H9 (cell line): ENCODE measurements at regions not wholly inside any gene's neighbourhood (a gene's known extent, or its start where the extent isn't known, plus 50 kb on each side); places are given as distances from the start of the nearest gene placed in this dataset.

Experiments
- DNase-seq: peaks from one replicate; pipeline ENCODE4 v3.0.0-alpha.2; 2017
- H2AFZ ChIP-seq: one replicate; pipeline ENCODE4 v1.6.1; 2013; ENCODE audit warnings: mild to moderate bottlenecking, low read length, control low read depth, moderate library complexity
- H2AK5ac ChIP-seq: 2 replicates; pipeline ENCODE4 v1.6.1; 2013; ENCODE audit warnings: low read length, control low read depth, mixed read lengths; ENCODE audit not compliant: insufficient read length
- H2BK120ac ChIP-seq: one replicate; pipeline ENCODE4 v1.6.1; 2013; ENCODE audit warnings: low read depth, mild to moderate bottlenecking, low read length, control low read depth, inconsistent platforms; ENCODE audit not compliant: poor library complexity, severe bottlenecking
- H2BK12ac ChIP-seq: 2 replicates; pipeline ENCODE4 v1.6.1; 2013; ENCODE audit warnings: low read length, control low read depth, mixed read lengths, low read depth; ENCODE audit not compliant: insufficient read length
- H2BK15ac ChIP-seq: 2 replicates; pipeline ENCODE4 v1.6.1; 2013; ENCODE audit warnings: low read depth, low read length, control low read depth
- H2BK20ac ChIP-seq: one replicate; pipeline ENCODE4 v1.6.1; 2013; ENCODE audit warnings: low read depth, mild to moderate bottlenecking, low read length, control low read depth, inconsistent platforms; ENCODE audit not compliant: poor library complexity, severe bottlenecking
- H2BK5ac ChIP-seq: 2 replicates; pipeline ENCODE4 v1.6.1; 2013; ENCODE audit warnings: low read length, control low read depth, mixed read lengths; ENCODE audit not compliant: insufficient read length
- H3K14ac ChIP-seq: 2 replicates; pipeline ENCODE4 v1.6.1; 2013; ENCODE audit warnings: low read length, control low read depth; ENCODE audit not compliant: insufficient read depth
- H3K18ac ChIP-seq: 2 replicates; pipeline ENCODE4 v1.6.1; 2013; ENCODE audit warnings: low read depth, mild to moderate bottlenecking, mixed read lengths, low read length, control low read depth; ENCODE audit not compliant: insufficient read length
- H3K23ac ChIP-seq: 2 replicates; pipeline ENCODE4 v1.6.1; 2013; ENCODE audit warnings: low read length, control low read depth, mixed read lengths, low read depth; ENCODE audit not compliant: insufficient read length
- H3K23me2 ChIP-seq: 2 replicates; pipeline ENCODE4 v1.6.1; 2013; ENCODE audit warnings: low read depth, mild to moderate bottlenecking, mixed read lengths, low read length, control low read depth; ENCODE audit not compliant: insufficient read length, poor library complexity, severe bottlenecking
- H3K27ac ChIP-seq: 2 replicates; pipeline ENCODE4 v1.5.1; 2013; ENCODE audit warnings: low read length, control low read depth, mixed read lengths, low read depth; ENCODE audit not compliant: insufficient read length
- H3K27me3 ChIP-seq: 2 replicates; pipeline ENCODE4 v1.6.1; 2013; ENCODE audit warnings: low read length, control low read depth, inconsistent platforms; ENCODE audit not compliant: insufficient read depth
- H3K4ac ChIP-seq: 2 replicates; pipeline ENCODE4 v1.6.1; 2013; ENCODE audit warnings: low read depth, mild to moderate bottlenecking, control low read depth, inconsistent platforms, low read length, moderate library complexity
- H3K4me1 ChIP-seq: 2 replicates; pipeline ENCODE4 v1.6.1; 2013; ENCODE audit warnings: low read length, control low read depth, inconsistent platforms; ENCODE audit not compliant: insufficient read depth
- H3K4me2 ChIP-seq: 2 replicates; pipeline ENCODE4 v1.6.1; 2013; ENCODE audit warnings: low read length, control low read depth, mixed read lengths; ENCODE audit not compliant: insufficient read length, insufficient read depth
- H3K56ac ChIP-seq: 2 replicates; pipeline ENCODE4 v1.6.1; 2013; ENCODE audit warnings: low read depth, mild to moderate bottlenecking, mixed read lengths, low read length, control low read depth; ENCODE audit not compliant: insufficient read length
- H3K79me1 ChIP-seq: 2 replicates; pipeline ENCODE4 v1.6.1; 2013; ENCODE audit warnings: low read depth, mild to moderate bottlenecking, moderate library complexity, low read length, control low read depth, inconsistent platforms; ENCODE audit not compliant: insufficient read depth, poor library complexity, severe bottlenecking
- H3K79me2 ChIP-seq: 2 replicates; pipeline ENCODE4 v1.6.1; 2013; ENCODE audit warnings: low read length, control low read depth, inconsistent platforms; ENCODE audit not compliant: insufficient read depth
- H3K9ac ChIP-seq: 2 replicates; pipeline ENCODE4 v1.6.1; 2013; ENCODE audit warnings: low read length, control low read depth, mixed read lengths; ENCODE audit not compliant: insufficient read length; ENCODE audit errors: extremely low read depth
- H3K9me3 ChIP-seq: one replicate; pipeline ENCODE4 v1.6.1; 2013; ENCODE audit warnings: low read depth, low read length, inconsistent platforms; ENCODE audit not compliant: control insufficient read depth
- H3T11ph ChIP-seq: one replicate; pipeline ENCODE4 v1.6.1; 2013; ENCODE audit warnings: mild to moderate bottlenecking, low read length, control low read depth, inconsistent platforms
- H4K20me1 ChIP-seq: one replicate; pipeline ENCODE4 v1.6.1; 2013; ENCODE audit not compliant: control insufficient read depth, insufficient read length, insufficient read depth
- H4K5ac ChIP-seq: 2 replicates; pipeline ENCODE4 v1.6.1; 2013; ENCODE audit warnings: low read depth, mild to moderate bottlenecking, mixed read lengths, low read length, control low read depth; ENCODE audit not compliant: insufficient read length
- H4K8ac ChIP-seq: replicated peaks from 2 replicates; pipeline ENCODE4 v1.6.1; 2013; ENCODE audit warnings: low read length, control low read depth, mixed read lengths, low read depth; ENCODE audit not compliant: insufficient read length
- H4K91ac ChIP-seq: 2 replicates; pipeline ENCODE4 v1.6.1; 2013; ENCODE audit warnings: low read depth, mild to moderate bottlenecking, moderate library complexity, mixed read lengths, low read length, control low read depth; ENCODE audit not compliant: insufficient read length
- H3K27ac Mint-ChIP-seq, 3 experiments: 2 replicates in 2 of 3; 3 replicates in 1 of 3; pipeline ENCODE4 v1.8.0; 2020 to 2021; ENCODE audit warnings: mixed read lengths in 3 of 3, mild to moderate bottlenecking in 1 of 3, moderate library complexity in 1 of 3
- H3K27me3 Mint-ChIP-seq: 2 replicates; pipeline ENCODE4 v1.8.0; 2021; ENCODE audit warnings: low read depth, mild to moderate bottlenecking, moderate library complexity, mixed read lengths
- H3K36me3 Mint-ChIP-seq, 3 experiments: 2 replicates in 2 of 3; 3 replicates in 1 of 3; pipeline ENCODE4 v1.8.0; 2020 to 2021; ENCODE audit warnings: low read depth in 3 of 3, mixed read lengths in 3 of 3; ENCODE audit not compliant: insufficient read depth in 1 of 3
- H3K4me1 Mint-ChIP-seq, 2 experiments: 2 replicates each; pipeline ENCODE4 v1.8.0; 2020; ENCODE audit warnings: mixed read lengths in 2 of 2
- H3K4me3 Mint-ChIP-seq, 2 experiments: 2 replicates in 1 of 2; 3 replicates in 1 of 2; pipeline ENCODE4 v1.8.0; 2020 to 2021; ENCODE audit warnings: mild to moderate bottlenecking in 2 of 2, mixed read lengths in 2 of 2, moderate library complexity in 1 of 2
- H3K9me3 Mint-ChIP-seq, 2 experiments: 2 replicates in 1 of 2; 3 replicates in 1 of 2; pipeline ENCODE4 v1.8.0; 2020; ENCODE audit warnings: mild to moderate bottlenecking in 2 of 2, mixed read lengths in 2 of 2, moderate library complexity in 1 of 2
- CTCF ChIP-seq: fragments of 200-600 bp; sonication (generic); conservative IDR thresholded peaks from 3 replicates; pipeline ENCODE4 v1.8.0; 2021; ENCODE audit warnings: antibody characterized with exemption, mild to moderate bottlenecking
- WGBS: extraction: QIAGEN DNeasy Blood & Tissue Kit; methylation state at CpG from one replicate; pipeline ENCODE4 v1.1.7; 2013; ENCODE audit warnings: missing lambda C conversion rate, low lambda C conversion rate, mixed read lengths; ENCODE audit not compliant: insufficient read length; ENCODE audit errors: extremely low coverage; 5-methylcytosine and 5-hydroxymethylcytosine counted together

GRCh38 chr21:16596369-16596768, 866.6 kb downstream of the USP25 start:
- H2BK5ac ChIP-seq = no peak overlapping the region
- Mint-ChIP-seq H3K27ac (no peak overlapping the region; a peak in 1 of 7 replicates), H3K9me3 (peaks cover 0 to 3% of the 10 kb centered on the region in 2 experiments; a peak in 1 of 5 replicates), H3K36me3 (no peaks in the 10 kb centered on the region; a peak in 1 of 7 replicates), H3K4me1 (0 out of 4 replicates have a peak, but pooled peaks cover 0 to 2% of the 10 kb centered on the region in 2 experiments), H3K4me3 (no peak overlapping the region), H3K27me3 (no peaks in the 10 kb centered on the region)
- no peaks in the 10 kb centered on the region for H3K79me2 ChIP-seq
- no peaks in the 10 kb centered on the region for H3K79me1 ChIP-seq
- no peak overlapping the region for H2BK12ac ChIP-seq
- H3K4me1 ChIP-seq = no peaks in the 10 kb centered on the region
- DNase-seq = no peak
- H3K27ac ChIP-seq = no peak overlapping the region
- no peak overlapping the region for H3K23ac ChIP-seq
- H2BK120ac ChIP-seq = no peak overlapping the region
- no peak overlapping the region for H3K14ac ChIP-seq
- H2AFZ ChIP-seq = no peak overlapping the region
- no peak overlapping the region for H3K4ac ChIP-seq
- no peak overlapping the region for H2BK15ac ChIP-seq
- no peak overlapping the region for H4K5ac ChIP-seq
- no peak overlapping the region for H2AK5ac ChIP-seq
- no peak overlapping the region for H3K56ac ChIP-seq
- H3K9ac ChIP-seq = no peak overlapping the region
- WGBS = no CpG with 5 or more reads among the region's 4 CpGs
- H3K18ac ChIP-seq = no peak overlapping the region
- H3K4me2 ChIP-seq = no peak overlapping the region
- no peak overlapping the region for H4K8ac ChIP-seq
- H4K20me1 ChIP-seq = no peaks in the 10 kb centered on the region
- H3K27me3 ChIP-seq = no peaks in the 10 kb centered on the region
- no peak for TF ChIP-seq CTCF
- no peak overlapping the region for H2BK20ac ChIP-seq
- no peaks in the 10 kb centered on the region for H3K23me2 ChIP-seq
- H4K91ac ChIP-seq = no peak overlapping the region
- no peaks in the 10 kb centered on the region for H3K9me3 ChIP-seq
- H3T11ph ChIP-seq = no peak overlapping the region
